HEK293 (cell line): ENCODE measurements at regions not wholly inside any gene's neighbourhood (a gene's known extent, or its start where the extent isn't known, plus 50 kb on each side); places are given as distances from the start of the nearest gene placed in this dataset.

Experiments used
- CTCF ChIA-PET: fragments of 350-600 bp; formaldehyde crosslinking; extraction: SDS; loops from one replicate; lab custom pipeline; 2021; ENCODE audit warnings: antibody characterized with exemption; lab: Yijun Ruan, JAX
- POLR2A ChIA-PET: fragments of 300-600 bp; formaldehyde crosslinking; extraction: SDS; loops from one replicate; lab custom pipeline; 2020; ENCODE audit warnings: antibody characterized with exemption, inconsistent platforms; lab: Yijun Ruan, JAX
- H3K27ac ChIP-seq: fragments of 200-500 bp; sonication (Bioruptor generic); 2 replicates; pipeline ENCODE4 v1.5.1; 2014; ENCODE audit warnings: low read depth, low read length, control low read depth, inconsistent platforms; ENCODE audit errors: extremely low read depth
- H3K36me3 ChIP-seq, 2 experiments: fragments of 200-500 bp in 1 of 2; sonication (Bioruptor generic) in 1 of 2; 1 replicate in 1 of 2; 2 replicates in 1 of 2; pipeline ENCODE4 v1.5.1; 2014 to 2017; ENCODE audit warnings: inconsistent platforms in 2 of 2, low read length in 2 of 2; ENCODE audit not compliant: control insufficient read depth in 2 of 2, insufficient read depth in 1 of 2
- H3K4me1 ChIP-seq: fragments of 200-500 bp; sonication (Bioruptor generic); 2 replicates; pipeline ENCODE4 v1.5.1; 2014; ENCODE audit warnings: mild to moderate bottlenecking, low read length, inconsistent platforms; ENCODE audit not compliant: control insufficient read depth, insufficient read depth
- H3K4me3 ChIP-seq: 2 replicates; pipeline ENCODE4 v1.5.1; 2011; ENCODE audit warnings: low read depth, mild to moderate bottlenecking, control low read depth, low read length, moderate library complexity
- H3K9me3 ChIP-seq: fragments of 200-500 bp; sonication (Bioruptor generic); 2 replicates; pipeline ENCODE4 v1.5.1; 2014; ENCODE audit warnings: low read depth, low read length, inconsistent platforms; ENCODE audit not compliant: control insufficient read depth, insufficient read depth
- GFI1B ChIP-seq: fragments of 450-650 bp; formaldehyde crosslinking; IDR thresholded peaks from 2 replicates; pipeline ENCODE4 v1.5.1; 2016; ENCODE audit warnings: missing biosample characterization, missing genetic modification characterization
- KLF8 ChIP-seq: fragments of 450-650 bp; formaldehyde crosslinking; IDR thresholded peaks from 2 replicates; pipeline ENCODE4 v1.5.1; 2016; ENCODE audit warnings: missing biosample characterization, missing genetic modification characterization
- MZF1 ChIP-seq: fragments of 450-650 bp; formaldehyde crosslinking; IDR thresholded peaks from 2 replicates; pipeline ENCODE4 v1.5.1; 2017; ENCODE audit warnings: missing biosample characterization, missing genetic modification characterization, borderline replicate concordance
- OVOL3 ChIP-seq: fragments of 450-650 bp; formaldehyde crosslinking; IDR thresholded peaks from 2 replicates; pipeline ENCODE4 v1.5.1; 2016; ENCODE audit warnings: missing biosample characterization, missing genetic modification characterization
- SETDB1 ChIP-seq: IDR thresholded peaks from one replicate; pipeline ENCODE4 v1.6.1; 2017; ENCODE audit warnings: mild to moderate bottlenecking, low read length, moderate library complexity, mixed read lengths; ENCODE audit not compliant: insufficient read length
- YY2 ChIP-seq: fragments of 450-650 bp; formaldehyde crosslinking; IDR thresholded peaks from 2 replicates; pipeline ENCODE4 v1.5.1; 2016; ENCODE audit warnings: missing biosample characterization, missing genetic modification characterization
- ZBTB21 ChIP-seq: fragments of 450-650 bp; formaldehyde crosslinking; IDR thresholded peaks from 2 replicates; pipeline ENCODE4 v1.5.1; 2017; ENCODE audit warnings: missing biosample characterization, missing genetic modification characterization
- ZFP69B ChIP-seq: fragments of 450-650 bp; formaldehyde crosslinking; IDR thresholded peaks from 2 replicates; pipeline ENCODE4 v1.5.1; 2016; ENCODE audit warnings: missing biosample characterization, missing genetic modification characterization
- ZNF114 ChIP-seq: fragments of 450-650 bp; formaldehyde crosslinking; IDR thresholded peaks from 2 replicates; pipeline ENCODE4 v1.5.0; 2017; ENCODE audit warnings: missing biosample characterization, missing genetic modification characterization
- ZNF416 ChIP-seq: fragments of 450-650 bp; formaldehyde crosslinking; IDR thresholded peaks from 2 replicates; pipeline ENCODE4 v1.5.1; 2016; ENCODE audit warnings: missing biosample characterization, missing genetic modification characterization
- ZNF433 ChIP-seq: fragments of 450-650 bp; formaldehyde crosslinking; IDR thresholded peaks from 2 replicates; pipeline ENCODE4 v1.5.1; 2016; ENCODE audit warnings: missing biosample characterization, missing genetic modification characterization, low read depth
- ZNF529 ChIP-seq: fragments of 450-650 bp; formaldehyde crosslinking; IDR thresholded peaks from 2 replicates; pipeline ENCODE4 v1.5.1; 2017; ENCODE audit warnings: missing genetic modification characterization, missing biosample characterization; ENCODE audit not compliant: insufficient replicate concordance
- ZNF544 ChIP-seq: fragments of 450-650 bp; formaldehyde crosslinking; IDR thresholded peaks from 2 replicates; pipeline ENCODE4 v1.5.0; 2017; ENCODE audit warnings: missing biosample characterization, missing genetic modification characterization
- ZNF626 ChIP-seq: fragments of 450-650 bp; sonication (Bioruptor Pico); formaldehyde crosslinking; IDR thresholded peaks from 2 replicates; pipeline ENCODE4 v1.5.1; 2018; ENCODE audit warnings: missing biosample characterization, missing genetic modification characterization, inconsistent platforms
- ZNF776 ChIP-seq: fragments of 450-650 bp; formaldehyde crosslinking; IDR thresholded peaks from 2 replicates; pipeline ENCODE4 v1.5.0; 2017; ENCODE audit warnings: missing biosample characterization, missing genetic modification characterization, borderline replicate concordance
- ZNF837 ChIP-seq: fragments of 450-650 bp; formaldehyde crosslinking; IDR thresholded peaks from 2 replicates; pipeline ENCODE4 v1.5.1; 2016; ENCODE audit warnings: missing biosample characterization, missing genetic modification characterization
- TF ChIP-seq, protein P1 (sequence below): fragments of 450-650 bp; formaldehyde crosslinking; IDR thresholded peaks from 2 replicates; pipeline ENCODE4 v1.5.1; 2016; ENCODE audit warnings: missing biosample characterization, missing genetic modification characterization
- TF ChIP-seq, protein P2 (sequence below): sonication (generic); formaldehyde crosslinking; IDR thresholded peaks from 2 replicates; pipeline ENCODE4 v1.8.1; 2022; ENCODE audit warnings: mild to moderate bottlenecking, moderate library complexity, missing genetic modification reagents
- TF ChIP-seq, protein P3 (sequence below): fragments of 450-650 bp; IDR thresholded peaks from 2 replicates; pipeline ENCODE4 v1.5.1; 2018; ENCODE audit warnings: missing biosample characterization, mild to moderate bottlenecking, missing genetic modification characterization
- TF ChIP-seq, protein P4 (sequence below): fragments of 450-650 bp; formaldehyde crosslinking; IDR thresholded peaks from 2 replicates; pipeline ENCODE4 v1.5.1; 2016; ENCODE audit warnings: missing biosample characterization, missing genetic modification characterization
- TF ChIP-seq, protein P5 (sequence below): fragments of 450-650 bp; formaldehyde crosslinking; IDR thresholded peaks from 2 replicates; pipeline ENCODE4 v1.5.1; 2017; ENCODE audit warnings: missing biosample characterization, missing genetic modification characterization
- TF ChIP-seq, protein P6 (sequence below): fragments of 450-650 bp; formaldehyde crosslinking; IDR thresholded peaks from 2 replicates; pipeline ENCODE4 v1.5.1; 2016; ENCODE audit warnings: missing biosample characterization, missing genetic modification characterization
- TF ChIP-seq, protein P7 (sequence below): fragments of 450-650 bp; formaldehyde crosslinking; IDR thresholded peaks from 2 replicates; pipeline ENCODE4 v1.5.1; 2017; ENCODE audit warnings: missing biosample characterization, missing genetic modification characterization

DNA sequence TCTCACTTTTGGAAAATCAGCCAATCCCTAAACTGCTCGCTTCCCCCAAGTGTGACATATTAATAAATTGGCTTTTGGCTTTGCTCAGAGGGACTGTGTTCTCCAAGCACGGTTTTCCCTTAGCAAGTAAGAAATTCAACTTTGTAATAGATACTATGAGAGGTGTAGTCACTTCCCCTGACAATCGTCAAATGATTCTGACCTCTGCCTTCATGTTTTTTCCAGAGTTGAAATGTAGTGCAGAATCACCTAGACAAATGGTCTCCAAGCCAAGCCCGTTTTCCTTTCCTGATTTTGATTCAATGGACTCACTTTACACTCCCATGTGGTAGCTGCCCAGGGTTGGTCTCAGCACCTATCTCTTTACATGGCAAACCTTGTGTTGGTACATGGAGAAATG, 99.1 kb downstream of the ARL4A start:
- no peak overlapping the region for H3K4me3 ChIP-seq
- TF ChIP-seq, protein P1, sequence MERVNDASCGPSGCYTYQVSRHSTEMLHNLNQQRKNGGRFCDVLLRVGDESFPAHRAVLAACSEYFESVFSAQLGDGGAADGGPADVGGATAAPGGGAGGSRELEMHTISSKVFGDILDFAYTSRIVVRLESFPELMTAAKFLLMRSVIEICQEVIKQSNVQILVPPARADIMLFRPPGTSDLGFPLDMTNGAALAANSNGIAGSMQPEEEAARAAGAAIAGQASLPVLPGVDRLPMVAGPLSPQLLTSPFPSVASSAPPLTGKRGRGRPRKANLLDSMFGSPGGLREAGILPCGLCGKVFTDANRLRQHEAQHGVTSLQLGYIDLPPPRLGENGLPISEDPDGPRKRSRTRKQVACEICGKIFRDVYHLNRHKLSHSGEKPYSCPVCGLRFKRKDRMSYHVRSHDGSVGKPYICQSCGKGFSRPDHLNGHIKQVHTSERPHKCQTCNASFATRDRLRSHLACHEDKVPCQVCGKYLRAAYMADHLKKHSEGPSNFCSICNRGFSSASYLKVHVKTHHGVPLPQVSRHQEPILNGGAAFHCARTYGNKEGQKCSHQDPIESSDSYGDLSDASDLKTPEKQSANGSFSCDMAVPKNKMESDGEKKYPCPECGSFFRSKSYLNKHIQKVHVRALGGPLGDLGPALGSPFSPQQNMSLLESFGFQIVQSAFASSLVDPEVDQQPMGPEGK (tag by site-specific recombination), result no peak
- TF ChIP-seq MZF1 (no peak), OVOL3 (tag by site-specific recombination) (no peak)
- no peaks in the 10 kb centered on the region for H3K9me3 ChIP-seq
- ChIA-PET CTCF (no interaction called here), POLR2A (no interaction called here)
- no peaks in the 10 kb centered on the region for H3K36me3 ChIP-seq
- no peaks in the 10 kb centered on the region for H3K4me1 ChIP-seq
- no peak overlapping the region for H3K27ac ChIP-seq

DNA sequence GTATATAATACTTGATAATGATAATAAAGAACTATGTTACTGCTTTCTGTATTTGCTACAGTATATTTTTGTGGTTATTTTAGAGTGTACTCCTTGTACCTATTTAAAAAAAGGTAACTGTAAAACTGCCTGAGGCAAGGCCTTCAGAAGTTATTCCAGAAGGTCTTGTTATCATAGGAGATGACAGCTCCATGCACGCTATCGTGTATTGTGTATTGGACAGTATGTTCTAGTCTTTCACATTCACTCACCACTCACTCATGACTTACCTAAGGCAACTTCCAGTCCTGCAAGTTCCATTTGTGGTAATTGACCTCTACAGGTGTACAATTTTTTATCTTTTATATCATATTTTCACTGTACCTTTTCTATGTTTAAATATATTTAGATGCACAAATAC, 100.7 kb downstream of the ARL4A start:
- H3K9me3 ChIP-seq, result no peaks in the 10 kb centered on the region
- TF ChIP-seq, protein P2, sequence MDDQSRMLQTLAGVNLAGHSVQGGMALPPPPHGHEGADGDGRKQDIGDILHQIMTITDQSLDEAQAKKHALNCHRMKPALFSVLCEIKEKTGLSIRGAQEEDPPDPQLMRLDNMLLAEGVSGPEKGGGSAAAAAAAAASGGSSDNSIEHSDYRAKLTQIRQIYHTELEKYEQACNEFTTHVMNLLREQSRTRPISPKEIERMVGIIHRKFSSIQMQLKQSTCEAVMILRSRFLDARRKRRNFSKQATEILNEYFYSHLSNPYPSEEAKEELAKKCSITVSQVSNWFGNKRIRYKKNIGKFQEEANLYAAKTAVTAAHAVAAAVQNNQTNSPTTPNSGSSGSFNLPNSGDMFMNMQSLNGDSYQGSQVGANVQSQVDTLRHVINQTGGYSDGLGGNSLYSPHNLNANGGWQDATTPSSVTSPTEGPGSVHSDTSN (CRISPR knock-in tag), result no peak
- TF ChIP-seq ZBTB21 (tag by site-specific recombination) (no peak), ZNF114 (tag by site-specific recombination) (no peak), GFI1B (tag by site-specific recombination) (no peak), SETDB1 (no peak), ZNF529 (no peak), ZNF776 (no peak), ZNF416 (tag by site-specific recombination) (no peak), ZNF433 (tag by site-specific recombination) (no peak), ZFP69B (tag by site-specific recombination) (no peak), ZNF837 (tag by site-specific recombination) (no peak)
- TF ChIP-seq, protein P3, sequence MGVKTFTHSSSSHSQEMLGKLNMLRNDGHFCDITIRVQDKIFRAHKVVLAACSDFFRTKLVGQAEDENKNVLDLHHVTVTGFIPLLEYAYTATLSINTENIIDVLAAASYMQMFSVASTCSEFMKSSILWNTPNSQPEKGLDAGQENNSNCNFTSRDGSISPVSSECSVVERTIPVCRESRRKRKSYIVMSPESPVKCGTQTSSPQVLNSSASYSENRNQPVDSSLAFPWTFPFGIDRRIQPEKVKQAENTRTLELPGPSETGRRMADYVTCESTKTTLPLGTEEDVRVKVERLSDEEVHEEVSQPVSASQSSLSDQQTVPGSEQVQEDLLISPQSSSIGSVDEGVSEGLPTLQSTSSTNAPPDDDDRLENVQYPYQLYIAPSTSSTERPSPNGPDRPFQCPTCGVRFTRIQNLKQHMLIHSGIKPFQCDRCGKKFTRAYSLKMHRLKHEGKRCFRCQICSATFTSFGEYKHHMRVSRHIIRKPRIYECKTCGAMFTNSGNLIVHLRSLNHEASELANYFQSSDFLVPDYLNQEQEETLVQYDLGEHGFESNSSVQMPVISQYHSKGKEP (tag by site-specific recombination), result no peak
- TF ChIP-seq, protein P4, sequence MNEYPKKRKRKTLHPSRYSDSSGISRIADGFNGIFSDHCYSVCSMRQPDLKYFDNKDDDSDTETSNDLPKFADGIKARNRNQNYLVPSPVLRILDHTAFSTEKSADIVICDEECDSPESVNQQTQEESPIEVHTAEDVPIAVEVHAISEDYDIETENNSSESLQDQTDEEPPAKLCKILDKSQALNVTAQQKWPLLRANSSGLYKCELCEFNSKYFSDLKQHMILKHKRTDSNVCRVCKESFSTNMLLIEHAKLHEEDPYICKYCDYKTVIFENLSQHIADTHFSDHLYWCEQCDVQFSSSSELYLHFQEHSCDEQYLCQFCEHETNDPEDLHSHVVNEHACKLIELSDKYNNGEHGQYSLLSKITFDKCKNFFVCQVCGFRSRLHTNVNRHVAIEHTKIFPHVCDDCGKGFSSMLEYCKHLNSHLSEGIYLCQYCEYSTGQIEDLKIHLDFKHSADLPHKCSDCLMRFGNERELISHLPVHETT (tag by site-specific recombination), result no peak
- TF ChIP-seq, all 188 proteins: peak for 0
- CTCF ChIA-PET, result no interaction called here
- no peak overlapping the region for H3K4me3 ChIP-seq
- H3K27ac ChIP-seq, result no peak overlapping the region
- no peaks in the 10 kb centered on the region for H3K36me3 ChIP-seq
- POLR2A ChIA-PET, result no interaction called here
- H3K4me1 ChIP-seq, result no peaks in the 10 kb centered on the region

DNA sequence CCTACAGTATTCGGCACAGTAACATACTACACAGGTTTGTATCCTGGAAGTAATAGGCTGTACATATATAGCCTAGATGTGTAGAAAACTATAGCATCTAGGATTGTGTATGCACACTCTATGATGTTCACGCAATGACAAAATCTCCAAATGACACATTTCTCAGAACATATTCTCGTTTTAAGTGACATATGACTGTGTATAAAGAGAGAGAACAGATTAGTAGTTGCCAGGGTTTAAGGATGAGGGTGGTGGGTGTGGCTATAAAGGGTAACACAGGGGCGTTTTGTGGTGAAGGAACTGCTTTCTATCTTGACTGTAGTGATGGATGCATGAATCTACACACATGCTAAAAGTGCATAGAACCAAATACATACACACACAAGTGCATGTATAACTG, 101.2 kb downstream of the ARL4A start:
- Histone ChIP-seq H3K9me3 (no peaks in the 10 kb centered on the region), H3K4me1 (no peaks in the 10 kb centered on the region), H3K36me3 (no peaks in the 10 kb centered on the region), H3K27ac (no peak overlapping the region), H3K4me3 (no peak overlapping the region)
- TF ChIP-seq ZNF544 (tag by site-specific recombination), result no peak
- TF ChIP-seq, protein P5, sequence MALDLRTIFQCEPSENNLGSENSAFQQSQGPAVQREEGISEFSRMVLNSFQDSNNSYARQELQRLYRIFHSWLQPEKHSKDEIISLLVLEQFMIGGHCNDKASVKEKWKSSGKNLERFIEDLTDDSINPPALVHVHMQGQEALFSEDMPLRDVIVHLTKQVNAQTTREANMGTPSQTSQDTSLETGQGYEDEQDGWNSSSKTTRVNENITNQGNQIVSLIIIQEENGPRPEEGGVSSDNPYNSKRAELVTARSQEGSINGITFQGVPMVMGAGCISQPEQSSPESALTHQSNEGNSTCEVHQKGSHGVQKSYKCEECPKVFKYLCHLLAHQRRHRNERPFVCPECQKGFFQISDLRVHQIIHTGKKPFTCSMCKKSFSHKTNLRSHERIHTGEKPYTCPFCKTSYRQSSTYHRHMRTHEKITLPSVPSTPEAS, result no peak
- no peak for TF ChIP-seq ZNF626 (tag by site-specific recombination)
- TF ChIP-seq, protein P6, sequence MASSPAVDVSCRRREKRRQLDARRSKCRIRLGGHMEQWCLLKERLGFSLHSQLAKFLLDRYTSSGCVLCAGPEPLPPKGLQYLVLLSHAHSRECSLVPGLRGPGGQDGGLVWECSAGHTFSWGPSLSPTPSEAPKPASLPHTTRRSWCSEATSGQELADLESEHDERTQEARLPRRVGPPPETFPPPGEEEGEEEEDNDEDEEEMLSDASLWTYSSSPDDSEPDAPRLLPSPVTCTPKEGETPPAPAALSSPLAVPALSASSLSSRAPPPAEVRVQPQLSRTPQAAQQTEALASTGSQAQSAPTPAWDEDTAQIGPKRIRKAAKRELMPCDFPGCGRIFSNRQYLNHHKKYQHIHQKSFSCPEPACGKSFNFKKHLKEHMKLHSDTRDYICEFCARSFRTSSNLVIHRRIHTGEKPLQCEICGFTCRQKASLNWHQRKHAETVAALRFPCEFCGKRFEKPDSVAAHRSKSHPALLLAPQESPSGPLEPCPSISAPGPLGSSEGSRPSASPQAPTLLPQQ (tag by site-specific recombination), result no peak
- no peak for TF ChIP-seq KLF8 (tag by site-specific recombination)
- TF ChIP-seq, protein P7, sequence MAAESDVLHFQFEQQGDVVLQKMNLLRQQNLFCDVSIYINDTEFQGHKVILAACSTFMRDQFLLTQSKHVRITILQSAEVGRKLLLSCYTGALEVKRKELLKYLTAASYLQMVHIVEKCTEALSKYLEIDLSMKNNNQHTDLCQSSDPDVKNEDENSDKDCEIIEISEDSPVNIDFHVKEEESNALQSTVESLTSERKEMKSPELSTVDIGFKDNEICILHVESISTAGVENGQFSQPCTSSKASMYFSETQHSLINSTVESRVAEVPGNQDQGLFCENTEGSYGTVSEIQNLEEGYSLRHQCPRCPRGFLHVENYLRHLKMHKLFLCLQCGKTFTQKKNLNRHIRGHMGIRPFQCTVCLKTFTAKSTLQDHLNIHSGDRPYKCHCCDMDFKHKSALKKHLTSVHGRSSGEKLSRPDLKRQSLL, result no peak
- TF ChIP-seq YY2 (tag by site-specific recombination), result no peak
- ChIA-PET POLR2A (no interaction called here), CTCF (interaction anchor here (0.7 to 1.1 kb wide), 2 partner anchors 10 to 1897 kb away, joined by 3 read pairs; no protein-coding TSS in a partner anchor)
